ENCODE measurements at regions not wholly inside any gene's neighbourhood (a gene's known extent, or its start where the extent isn't known, plus 50 kb on each side); places are given as distances from the start of the nearest gene placed in this dataset.

GRCh38 chr1:56317722-56318121, 261.6 kb downstream of the PLPP3 start:
- no peak overlapping the region for H3K9ac ChIP-seq (ENCODE audit: extremely low read depth, insufficient read length, low read length)
- H2BK20ac ChIP-seq (ENCODE audit: low read depth, low read length, poor library complexity, severe bottlenecking) = no peak overlapping the region
- H2AK5ac ChIP-seq (ENCODE audit: insufficient read length, low read length) = no peak overlapping the region
- H2AFZ ChIP-seq (ENCODE audit: low read length) = no peak overlapping the region
- H4K91ac ChIP-seq (ENCODE audit: insufficient read length, low read depth, low read length) = no peak overlapping the region
- no peak overlapping the region for H2BK12ac ChIP-seq (ENCODE audit: insufficient read length, low read depth, low read length)
- H2BK120ac ChIP-seq (ENCODE audit: low read depth, low read length, poor library complexity, severe bottlenecking) = no peak overlapping the region
- Mint-ChIP-seq H3K36me3 (ENCODE audit: insufficient read depth in 1 of 3, low read depth in 3 of 3) (peaks cover 0 to 4% (median 2%) of the 10 kb centered on the region in 3 experiments; a peak in 1 of 7 replicates), H3K4me3 (no peak overlapping the region), H3K27ac (no peak overlapping the region), H3K4me1 (peaks cover 7 to 9% of the 10 kb centered on the region in 2 experiments), H3K27me3 (ENCODE audit: low read depth) (no peaks in the 10 kb centered on the region), H3K9me3 (peaks cover 0 to 3% of the 10 kb centered on the region in 2 experiments; a peak in 2 of 5 replicates)
- H3K4ac ChIP-seq (ENCODE audit: low read depth, low read length) = no peak overlapping the region
- H4K20me1 ChIP-seq (ENCODE audit: control insufficient read depth, insufficient read depth, insufficient read length) = no peaks in the 10 kb centered on the region
- H3K27ac ChIP-seq (ENCODE audit: insufficient read length, low read depth, low read length) = no peak overlapping the region
- no peak overlapping the region for H3K23ac ChIP-seq (ENCODE audit: insufficient read length, low read depth, low read length)
- no peaks in the 10 kb centered on the region for H3K27me3 ChIP-seq (ENCODE audit: insufficient read depth, low read length)
- H3K18ac ChIP-seq (ENCODE audit: insufficient read length, low read depth, low read length) = no peak overlapping the region
- H3K56ac ChIP-seq (ENCODE audit: insufficient read length, low read depth, low read length) = no peak overlapping the region
- H3T11ph ChIP-seq (ENCODE audit: low read length) = no peak overlapping the region
- H2BK5ac ChIP-seq (ENCODE audit: insufficient read length, low read length) = no peak overlapping the region
- H3K4me1 ChIP-seq (ENCODE audit: insufficient read depth, low read length) = no peaks in the 10 kb centered on the region; the same call in 1 of the 2 replicates
- no CpG with 5 or more reads among the region's 8 CpGs for WGBS (ENCODE audit: extremely low coverage, insufficient read length, low lambda C conversion rate)
- TF ChIP-seq, protein P1, sequence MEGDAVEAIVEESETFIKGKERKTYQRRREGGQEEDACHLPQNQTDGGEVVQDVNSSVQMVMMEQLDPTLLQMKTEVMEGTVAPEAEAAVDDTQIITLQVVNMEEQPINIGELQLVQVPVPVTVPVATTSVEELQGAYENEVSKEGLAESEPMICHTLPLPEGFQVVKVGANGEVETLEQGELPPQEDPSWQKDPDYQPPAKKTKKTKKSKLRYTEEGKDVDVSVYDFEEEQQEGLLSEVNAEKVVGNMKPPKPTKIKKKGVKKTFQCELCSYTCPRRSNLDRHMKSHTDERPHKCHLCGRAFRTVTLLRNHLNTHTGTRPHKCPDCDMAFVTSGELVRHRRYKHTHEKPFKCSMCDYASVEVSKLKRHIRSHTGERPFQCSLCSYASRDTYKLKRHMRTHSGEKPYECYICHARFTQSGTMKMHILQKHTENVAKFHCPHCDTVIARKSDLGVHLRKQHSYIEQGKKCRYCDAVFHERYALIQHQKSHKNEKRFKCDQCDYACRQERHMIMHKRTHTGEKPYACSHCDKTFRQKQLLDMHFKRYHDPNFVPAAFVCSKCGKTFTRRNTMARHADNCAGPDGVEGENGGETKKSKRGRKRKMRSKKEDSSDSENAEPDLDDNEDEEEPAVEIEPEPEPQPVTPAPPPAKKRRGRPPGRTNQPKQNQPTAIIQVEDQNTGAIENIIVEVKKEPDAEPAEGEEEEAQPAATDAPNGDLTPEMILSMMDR (conservative IDR thresholded peaks at IDR 0.05) = no peak
- H4K5ac ChIP-seq (ENCODE audit: insufficient read length, low read depth, low read length) = no peak overlapping the region
- H3K14ac ChIP-seq (ENCODE audit: insufficient read depth, low read length) = no peak overlapping the region
- DNase-seq = no peak
- H3K79me1 ChIP-seq (ENCODE audit: insufficient read depth, low read depth, low read length, poor library complexity, severe bottlenecking) = no peaks in the 10 kb centered on the region
- H3K9me3 ChIP-seq (ENCODE audit: control insufficient read depth, low read depth, low read length) = no peaks in the 10 kb centered on the region
- no peak overlapping the region for H3K4me2 ChIP-seq (ENCODE audit: insufficient read depth, insufficient read length, low read length)
- no peaks in the 10 kb centered on the region for H3K23me2 ChIP-seq (ENCODE audit: insufficient read length, low read depth, low read length, poor library complexity, severe bottlenecking)
- no peak overlapping the region for H2BK15ac ChIP-seq (ENCODE audit: low read depth, low read length)
- H4K8ac ChIP-seq (replicated peaks; ENCODE audit: insufficient read length, low read depth, low read length) = no peak overlapping the region
- no peaks in the 10 kb centered on the region for H3K79me2 ChIP-seq (ENCODE audit: insufficient read depth, low read length)

All from H9 (cell line).